ENCODE measurements at regions not wholly inside any gene's neighbourhood (a gene's known extent, or its start where the extent isn't known, plus 50 kb on each side); places are given as distances from the start of the nearest gene placed in this dataset.
"Not testable (repeated sequence)": the region's sequence is repeated elsewhere in the genome, so short reads cannot be mapped to it uniquely, and the experiment has no call there.

- no peak for DNase-seq (ENCODE audit: insufficient read length, low spot score)
- TF ChIP-seq CTCF (IDR thresholded peaks at IDR 0.05; ENCODE audit: insufficient read depth, missing control alignments): no peak
- no peak for FAIRE-seq
These were observed 144.2 kb upstream of the RAPGEF2 start for GRCh38 chr4:158958489-158959270.

- FAIRE-seq: no peak
- no peak for DNase-seq (ENCODE audit: insufficient read length, low spot score)
- no peak for TF ChIP-seq CTCF (IDR thresholded peaks at IDR 0.05; ENCODE audit: insufficient read depth, missing control alignments)
These were observed 140.5 kb upstream of the RAPGEF2 start for GRCh38 chr4:158962393-158962792.

- DNase-seq (ENCODE audit: insufficient read length, low spot score): not testable (repeated sequence)
These were observed 139.6 kb upstream of the RAPGEF2 start for GRCh38 chr4:158963282-158963681.

GRCh38 chr4:158964114-158964727, 138.7 kb upstream of the RAPGEF2 start:
- no peak for TF ChIP-seq CTCF (IDR thresholded peaks at IDR 0.05; ENCODE audit: insufficient read depth, missing control alignments)
- DNase-seq (ENCODE audit: insufficient read length, low spot score): no peak
- no peak for FAIRE-seq

More at GRCh38 chr4:158963282-158963681, 139.6 kb upstream of the RAPGEF2 start:
- FAIRE-seq: not testable (repeated sequence)

GRCh38 chr4:158964728-158965124, 138.2 kb upstream of the RAPGEF2 start:
- no peak for TF ChIP-seq CTCF (IDR thresholded peaks at IDR 0.05; ENCODE audit: insufficient read depth, missing control alignments)
- DNase-seq (ENCODE audit: insufficient read length, low spot score) (no peak), FAIRE-seq (no peak)

GRCh38 chr4:158965226-158965625, 137.7 kb upstream of the RAPGEF2 start:
- DNase-seq (ENCODE audit: insufficient read length, low spot score) (no peak), FAIRE-seq (no peak)
- TF ChIP-seq CTCF (IDR thresholded peaks at IDR 0.05; ENCODE audit: insufficient read depth, missing control alignments): no peak

- no peak for TF ChIP-seq CTCF (IDR thresholded peaks at IDR 0.05; ENCODE audit: insufficient read depth, missing control alignments)
- DNase-seq (ENCODE audit: insufficient read length, low spot score) (no peak), FAIRE-seq (no peak)
These were observed 136.8 kb upstream of the RAPGEF2 start for GRCh38 chr4:158966091-158966490.

Measured in D721Med (cell line).